Uterus (tissue), 3 donors: ENCODE measurements at regions not wholly inside any gene's neighbourhood (a gene's known extent, or its start where the extent isn't known, plus 50 kb on each side); places are given as distances from the start of the nearest gene placed in this dataset.
"Not testable (repeated sequence)": the region's sequence is repeated elsewhere in the genome, so short reads cannot be mapped to it uniquely, and the experiment has no call there.

Experiments
- DNase-seq, 2 donors: peaks; one replicate each; pipeline ENCODE4 v3.0.0-alpha.2; 2019 to 2020
- H3K27ac ChIP-seq, 2 donors: fragments of 200-600 bp; sonication (generic); 1 replicate in 1 of 2; 2 replicates in 1 of 2; pipeline ENCODE4 v1.5.1; 2016 to 2018
- H3K27me3 ChIP-seq, 2 donors: fragments of 200-600 bp; sonication (generic); one replicate each; pipeline ENCODE4 v1.5.1; 2018 to 2019; ENCODE audit warnings: control low read depth in 1 of 2
- H3K36me3 ChIP-seq, 2 donors: fragments of 200-600 bp; sonication (generic); one replicate each; pipeline ENCODE4 v1.5.1; 2019; ENCODE audit warnings: control low read depth in 1 of 2
- H3K4me1 ChIP-seq, 2 donors: fragments of 200-600 bp; sonication (generic); one replicate each; pipeline ENCODE4 v1.5.1; 2018 to 2019; ENCODE audit warnings: control low read depth in 1 of 2
- H3K4me3 ChIP-seq, 2 donors: fragments of 200-600 bp; sonication (generic); 1 replicate in 1 of 2; 2 replicates in 1 of 2; pipeline ENCODE4 v1.5.1; 2018 to 2019; ENCODE audit warnings: mild to moderate bottlenecking in 1 of 2
- H3K9me3 ChIP-seq, 2 donors: fragments of 200-600 bp; sonication (generic); one replicate each; pipeline ENCODE4 v1.5.1; 2019; ENCODE audit warnings: control low read depth in 1 of 2
- POLR2A ChIP-seq, 2 donors: fragments of 450-650 bp; IDR thresholded peaks; one replicate each; pipeline ENCODE4 v1.6.1; 2016; ENCODE audit warnings: antibody characterized with exemption in 2 of 2, mild to moderate bottlenecking in 1 of 2, moderate library complexity in 1 of 2
- intact Hi-C: fragments of 100-400 bp; cut with DNase I; formaldehyde crosslinking; loops from one replicate; pipeline ENCODE4 v1.15.1; 2023; ENCODE audit warnings: low total_unique reads
- TF ChIP-seq, protein P1 (sequence below), 4 experiments: fragments of 200-600 bp in 2 of 4; fragments of 450-650 bp in 2 of 4; sonication (generic) in 2 of 4; IDR thresholded peaks; one replicate each; pipeline ENCODE4 v1.5.1; 2016 to 2019; ENCODE audit warnings: antibody characterized with exemption in 4 of 4, mild to moderate bottlenecking in 2 of 4, moderate library complexity in 1 of 4
- donor health status: DM: yes; HTN: yes; CAD: no.

DNA sequence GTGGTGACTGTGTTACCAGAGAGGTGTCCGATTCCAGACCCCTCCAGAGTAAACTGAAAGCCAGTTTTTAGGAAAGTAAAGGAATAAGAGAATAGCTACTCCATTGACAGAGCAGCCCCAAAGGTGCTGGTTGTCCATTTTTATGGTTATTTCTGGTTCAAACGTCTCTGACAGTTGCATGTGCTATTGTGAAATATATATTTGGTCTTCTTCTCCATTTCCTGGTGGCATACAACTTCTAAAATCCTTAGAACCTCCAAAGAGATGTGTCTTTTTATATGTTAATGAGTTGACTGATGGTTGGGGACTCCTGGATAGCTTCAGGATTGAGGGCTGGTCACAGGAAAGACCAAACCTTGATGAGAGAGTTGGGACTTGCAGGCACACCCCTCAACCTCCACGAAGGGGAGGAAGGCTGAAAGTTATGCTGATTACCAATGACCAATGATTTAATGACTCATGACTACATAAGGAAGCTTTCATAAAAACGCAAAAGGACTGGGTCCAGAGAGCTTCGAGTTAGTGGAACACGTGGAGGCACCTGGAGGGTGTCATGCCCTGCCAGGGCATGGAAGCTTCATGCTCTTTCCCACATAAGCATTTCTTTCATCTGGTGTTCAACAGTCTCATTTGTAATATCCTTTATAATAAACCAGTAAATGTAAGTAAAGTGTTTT lies 100.7 kb downstream of the SLC16A1 start:
- intact Hi-C loops, result no loop called here
- Histone ChIP-seq H3K4me3 (no peak overlapping the region), H3K4me1 (no peaks in the 10 kb centered on the region), H3K36me3 (no peaks in the 10 kb centered on the region), H3K9me3 (no peaks in the 10 kb centered on the region), H3K27ac (no peak overlapping the region), H3K27me3 (no peaks in the 10 kb centered on the region)
- DNase-seq, result no peak
- TF ChIP-seq POLR2A (IDR thresholded peaks at IDR 0.05), result no peak
- TF ChIP-seq, protein P1, sequence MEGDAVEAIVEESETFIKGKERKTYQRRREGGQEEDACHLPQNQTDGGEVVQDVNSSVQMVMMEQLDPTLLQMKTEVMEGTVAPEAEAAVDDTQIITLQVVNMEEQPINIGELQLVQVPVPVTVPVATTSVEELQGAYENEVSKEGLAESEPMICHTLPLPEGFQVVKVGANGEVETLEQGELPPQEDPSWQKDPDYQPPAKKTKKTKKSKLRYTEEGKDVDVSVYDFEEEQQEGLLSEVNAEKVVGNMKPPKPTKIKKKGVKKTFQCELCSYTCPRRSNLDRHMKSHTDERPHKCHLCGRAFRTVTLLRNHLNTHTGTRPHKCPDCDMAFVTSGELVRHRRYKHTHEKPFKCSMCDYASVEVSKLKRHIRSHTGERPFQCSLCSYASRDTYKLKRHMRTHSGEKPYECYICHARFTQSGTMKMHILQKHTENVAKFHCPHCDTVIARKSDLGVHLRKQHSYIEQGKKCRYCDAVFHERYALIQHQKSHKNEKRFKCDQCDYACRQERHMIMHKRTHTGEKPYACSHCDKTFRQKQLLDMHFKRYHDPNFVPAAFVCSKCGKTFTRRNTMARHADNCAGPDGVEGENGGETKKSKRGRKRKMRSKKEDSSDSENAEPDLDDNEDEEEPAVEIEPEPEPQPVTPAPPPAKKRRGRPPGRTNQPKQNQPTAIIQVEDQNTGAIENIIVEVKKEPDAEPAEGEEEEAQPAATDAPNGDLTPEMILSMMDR (IDR thresholded peaks at IDR 0.05), result no peak

DNA sequence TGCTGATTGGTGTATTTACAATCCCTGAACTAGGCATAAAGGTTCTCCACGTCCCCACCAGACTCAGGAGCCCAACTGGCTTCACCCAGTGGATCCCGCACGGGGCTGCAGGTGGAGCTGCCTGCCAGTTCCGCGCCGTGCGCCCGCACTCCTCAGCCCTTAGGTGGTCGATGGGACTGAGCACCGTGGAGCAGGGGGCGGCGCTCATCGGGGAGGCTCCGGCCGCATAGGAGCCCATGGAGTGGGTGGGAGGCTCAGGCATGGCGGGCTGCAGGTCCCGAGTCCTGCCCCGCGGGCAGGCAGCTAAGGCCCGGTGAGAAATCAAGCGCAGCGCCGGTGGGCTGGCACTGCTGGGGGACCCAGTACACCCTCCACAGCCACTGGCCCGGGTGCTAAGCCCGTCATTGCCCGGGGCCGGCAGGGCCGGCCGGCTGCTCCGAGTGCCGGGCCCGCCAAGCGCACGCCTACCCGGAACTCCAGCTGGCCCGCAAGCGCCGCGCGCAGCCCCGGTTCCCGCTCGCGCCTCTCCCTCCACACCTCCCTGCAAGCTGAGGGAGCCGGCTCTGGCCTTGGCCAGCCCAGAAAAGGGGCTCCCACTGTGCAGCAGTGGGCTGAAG lies 101.5 kb downstream of the SLC16A1 start:
- H3K27ac ChIP-seq, DNase-seq, H3K4me3 ChIP-seq, H3K27me3 ChIP-seq, H3K36me3 ChIP-seq, H3K9me3 ChIP-seq, H3K4me1 ChIP-seq, intact Hi-C loops: not testable (repeated sequence)

DNA sequence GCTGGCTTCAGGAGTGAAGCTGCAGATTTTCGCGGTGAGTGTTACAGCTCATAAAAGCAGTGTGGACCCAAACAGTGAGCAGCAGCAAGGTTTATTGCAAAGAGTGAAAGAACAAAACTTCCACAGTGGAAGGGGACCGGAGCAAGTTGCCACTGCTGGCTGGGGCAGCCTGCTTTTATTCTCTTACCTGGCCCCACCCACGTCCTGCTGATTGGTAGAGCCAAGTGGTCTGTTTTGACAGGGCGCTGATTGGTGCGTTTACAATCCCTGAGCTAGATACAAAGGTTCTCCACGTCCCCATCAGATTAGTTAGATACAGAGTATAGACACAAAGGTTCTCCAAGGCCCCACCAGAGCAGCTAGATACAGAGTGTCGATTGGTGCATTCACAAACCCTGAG lies 102.1 kb downstream of the SLC16A1 start:
- H3K27me3 ChIP-seq, H3K27ac ChIP-seq, H3K4me3 ChIP-seq, intact Hi-C loops, DNase-seq, H3K36me3 ChIP-seq, H3K4me1 ChIP-seq, H3K9me3 ChIP-seq: not testable (repeated sequence)

DNA sequence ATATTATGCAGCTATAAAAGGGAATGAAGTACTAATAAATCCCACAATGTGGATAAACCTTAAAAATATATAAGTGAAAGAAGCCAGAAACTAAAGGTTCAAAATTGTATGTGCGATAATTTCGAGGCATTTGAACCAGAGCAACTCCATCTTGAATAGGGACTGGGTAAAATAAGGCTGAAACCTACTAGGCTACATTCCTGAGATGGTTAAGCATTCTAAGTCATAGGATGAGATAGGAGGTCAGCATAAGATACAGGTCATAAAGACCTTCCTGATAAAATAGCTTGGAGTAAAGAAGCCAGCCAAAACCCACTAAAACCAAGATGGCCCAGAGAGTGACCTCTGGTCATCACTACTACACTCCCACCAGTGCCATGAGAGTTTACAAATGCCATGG lies 103.1 kb downstream of the SLC16A1 start:
- peaks cover 0 to 4% of the 10 kb centered on the region in 2 donors for H3K4me1 ChIP-seq
- H3K9me3 ChIP-seq, result no peaks in the 10 kb centered on the region
- peaks cover 0 to 8% of the 10 kb centered on the region in 2 donors for H3K27me3 ChIP-seq
- no peak for DNase-seq
- TF ChIP-seq POLR2A (IDR thresholded peaks at IDR 0.05), result no peak
- TF ChIP-seq, protein P1 (IDR thresholded peaks at IDR 0.05), result no peak
- intact Hi-C loops, result no loop called here
- no peak overlapping the region for H3K4me3 ChIP-seq
- no peak overlapping the region for H3K27ac ChIP-seq
- no peaks in the 10 kb centered on the region for H3K36me3 ChIP-seq

DNA sequence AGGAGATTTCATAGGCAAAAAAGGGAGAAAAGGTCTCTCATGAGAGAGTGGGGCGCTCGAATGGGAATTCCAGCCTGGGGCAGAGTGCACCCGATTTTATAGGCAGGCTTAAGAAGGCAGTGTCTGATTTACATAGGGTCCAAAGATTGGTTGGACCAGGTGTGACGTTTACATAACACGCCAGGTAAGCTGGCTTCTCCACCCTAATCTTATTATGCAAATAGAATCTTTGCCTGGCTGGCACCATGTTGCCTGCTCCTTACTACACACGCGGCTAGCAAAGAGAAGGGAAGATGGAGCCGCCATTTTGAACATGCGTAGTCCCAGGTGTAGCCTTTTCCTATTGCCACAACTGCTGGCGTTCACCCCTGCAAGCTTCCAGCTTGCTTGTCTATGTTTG lies 103.7 kb downstream of the SLC16A1 start:
- H3K27me3 ChIP-seq, result peaks cover 0 to 8% of the 10 kb centered on the region in 2 donors

More for the DNA sequence above, 103.7 kb downstream of the SLC16A1 start:
- no peak overlapping the region for H3K27ac ChIP-seq
- H3K4me1 ChIP-seq, result peaks cover 0 to 4% of the 10 kb centered on the region in 2 donors
- no peak for DNase-seq
- intact Hi-C loops, result no loop called here
- H3K9me3 ChIP-seq, result no peaks in the 10 kb centered on the region
- no peaks in the 10 kb centered on the region for H3K36me3 ChIP-seq
- no peak overlapping the region for H3K4me3 ChIP-seq
- TF ChIP-seq POLR2A (IDR thresholded peaks at IDR 0.05), result no peak
- TF ChIP-seq, protein P1 (IDR thresholded peaks at IDR 0.05), result no peak
